ENCODE measurements at regions not wholly inside any gene's neighbourhood (a gene's known extent, or its start where the extent isn't known, plus 50 kb on each side); places are given as distances from the start of the nearest gene placed in this dataset.

DNA sequence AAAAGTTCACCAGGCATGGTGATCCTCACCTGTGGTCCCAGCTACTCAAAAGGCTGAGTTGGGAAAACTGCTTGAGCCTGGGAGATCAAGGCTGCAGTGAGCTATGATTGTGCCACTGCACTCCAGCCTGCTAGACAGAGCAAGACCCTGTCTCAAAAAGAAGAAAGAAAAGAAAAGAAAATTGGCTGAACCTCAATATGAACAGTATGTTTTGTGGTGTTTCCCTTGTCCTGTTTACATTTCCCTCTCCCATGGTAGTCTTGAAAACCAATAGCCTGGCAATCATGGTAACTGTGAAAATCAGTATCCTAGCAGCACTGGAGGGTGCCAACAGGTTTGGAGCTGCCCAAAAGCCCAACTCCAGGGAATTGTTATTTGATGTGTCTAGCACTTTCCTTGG lies 174.1 kb upstream of the NR4A3 start:
- no peak for DNase-seq
- H3K4me1 ChIP-seq (ENCODE audit: control insufficient read depth in 1 of 2, insufficient read depth in 2 of 2, low read length in 2 of 2) = no peaks in the 10 kb centered on the region
- H3K4me3 ChIP-seq (replicated peaks in 1 of 3; ENCODE audit: low read depth in 2 of 3, low read length in 3 of 3) = no peak overlapping the region
- no peaks in the 10 kb centered on the region for H3K79me2 ChIP-seq (ENCODE audit: insufficient read depth, low read length)
- no peak overlapping the region for H3K4me3 Mint-ChIP-seq
- H2AFZ ChIP-seq (ENCODE audit: insufficient read depth, low read depth, low read length, poor library complexity, severe bottlenecking) = no peak overlapping the region
- H4K20me1 ChIP-seq (ENCODE audit: insufficient read depth, low read length) = no peaks in the 10 kb centered on the region
- peaks cover 0 to 2% (median 0%) of the 10 kb centered on the region in 3 donors for H3K27me3 Mint-ChIP-seq (ENCODE audit: low read depth in 3 of 3)
- no peaks in the 10 kb centered on the region for H3K36me3 Mint-ChIP-seq
- intact Hi-C loops (cut with micrococcal nuclease) = no loop called here
- no peaks in the 10 kb centered on the region for H3K27me3 ChIP-seq (ENCODE audit: control insufficient read depth in 2 of 2, insufficient read depth in 2 of 2, low read length in 2 of 2)
- peaks cover 0 to 5% (median 3%) of the 10 kb centered on the region in 7 donors for H3K9me3 Mint-ChIP-seq
- no peak overlapping the region for H3K27ac ChIP-seq (ENCODE audit: low read depth in 1 of 2, low read length in 2 of 2)
- no peak overlapping the region for H3K4me2 ChIP-seq (replicated peaks; ENCODE audit: extremely low read depth, low read length, poor library complexity, severe bottlenecking)
- no peak overlapping the region for H3K9ac ChIP-seq (ENCODE audit: insufficient read depth, low read length, poor library complexity, severe bottlenecking)
- TF ChIP-seq, protein P1, sequence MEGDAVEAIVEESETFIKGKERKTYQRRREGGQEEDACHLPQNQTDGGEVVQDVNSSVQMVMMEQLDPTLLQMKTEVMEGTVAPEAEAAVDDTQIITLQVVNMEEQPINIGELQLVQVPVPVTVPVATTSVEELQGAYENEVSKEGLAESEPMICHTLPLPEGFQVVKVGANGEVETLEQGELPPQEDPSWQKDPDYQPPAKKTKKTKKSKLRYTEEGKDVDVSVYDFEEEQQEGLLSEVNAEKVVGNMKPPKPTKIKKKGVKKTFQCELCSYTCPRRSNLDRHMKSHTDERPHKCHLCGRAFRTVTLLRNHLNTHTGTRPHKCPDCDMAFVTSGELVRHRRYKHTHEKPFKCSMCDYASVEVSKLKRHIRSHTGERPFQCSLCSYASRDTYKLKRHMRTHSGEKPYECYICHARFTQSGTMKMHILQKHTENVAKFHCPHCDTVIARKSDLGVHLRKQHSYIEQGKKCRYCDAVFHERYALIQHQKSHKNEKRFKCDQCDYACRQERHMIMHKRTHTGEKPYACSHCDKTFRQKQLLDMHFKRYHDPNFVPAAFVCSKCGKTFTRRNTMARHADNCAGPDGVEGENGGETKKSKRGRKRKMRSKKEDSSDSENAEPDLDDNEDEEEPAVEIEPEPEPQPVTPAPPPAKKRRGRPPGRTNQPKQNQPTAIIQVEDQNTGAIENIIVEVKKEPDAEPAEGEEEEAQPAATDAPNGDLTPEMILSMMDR (IDR thresholded peaks at IDR 0.05) = no peak
- no peak overlapping the region for H3K27ac Mint-ChIP-seq
- peaks cover 0 to 9% of the 10 kb centered on the region in 2 donors for H3K9me3 ChIP-seq (replicated peaks in 1 of 2; ENCODE audit: control insufficient read depth in 1 of 2, insufficient read depth in 1 of 2, low read length in 2 of 2)
- no peaks in the 10 kb centered on the region for H3K4me1 Mint-ChIP-seq
- no peaks in the 10 kb centered on the region for H3K36me3 ChIP-seq (replicated peaks in 1 of 2; ENCODE audit: control insufficient read depth in 1 of 2, insufficient read depth in 2 of 2, low read length in 2 of 2)

DNA sequence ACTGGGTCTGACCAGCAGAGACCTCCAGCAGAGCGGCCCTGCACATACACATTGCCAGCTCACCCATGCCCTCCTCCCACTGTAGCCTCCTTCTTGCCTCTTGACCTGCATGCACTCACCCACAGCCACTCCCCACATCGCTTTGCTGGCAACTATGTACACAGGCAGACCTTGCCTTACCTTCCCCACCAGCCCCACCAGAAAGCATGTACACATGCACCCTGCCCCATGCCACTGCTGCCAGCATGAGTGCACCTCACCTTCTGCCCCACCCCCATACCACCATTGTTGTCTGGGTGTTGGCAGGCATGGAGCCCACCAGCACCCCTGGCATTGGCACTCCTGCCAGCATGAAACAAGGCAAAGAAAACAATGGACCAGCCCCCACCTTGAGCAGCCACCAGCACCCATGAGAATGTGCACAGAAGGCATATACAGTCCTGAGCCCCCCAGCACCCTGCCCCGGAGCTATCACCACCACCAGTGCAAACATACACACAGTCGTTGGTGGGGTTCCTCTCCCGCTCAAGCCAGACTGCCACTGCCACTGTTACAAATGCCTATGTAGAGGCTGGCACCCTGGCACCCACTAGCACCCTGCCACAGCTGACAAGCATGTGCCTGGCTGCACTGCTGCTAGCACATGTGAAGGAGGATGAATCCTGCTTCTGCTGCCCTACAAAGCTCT lies 171.4 kb upstream of the NR4A3 start:
- Mint-ChIP-seq H3K4me3 (no peak overlapping the region), H3K27me3 (ENCODE audit: low read depth in 3 of 3) (peaks cover 0 to 2% (median 0%) of the 10 kb centered on the region in 3 donors), H3K4me1 (no peaks in the 10 kb centered on the region), H3K27ac (no peak overlapping the region), H3K9me3 (peaks cover 3 to 11% (median 5%) of the 10 kb centered on the region in 7 donors), H3K36me3 (no peaks in the 10 kb centered on the region)
- no peaks in the 10 kb centered on the region for H3K27me3 ChIP-seq (ENCODE audit: control insufficient read depth in 2 of 2, insufficient read depth in 2 of 2, low read length in 2 of 2)
- H4K20me1 ChIP-seq (ENCODE audit: insufficient read depth, low read length) = no peaks in the 10 kb centered on the region
- no peak overlapping the region for H3K9ac ChIP-seq (ENCODE audit: insufficient read depth, low read length, poor library complexity, severe bottlenecking)
- TF ChIP-seq, protein P1 (IDR thresholded peaks at IDR 0.05) = no peak
- H3K4me2 ChIP-seq (replicated peaks; ENCODE audit: extremely low read depth, low read length, poor library complexity, severe bottlenecking) = no peak overlapping the region
- no peak overlapping the region for H3K27ac ChIP-seq (ENCODE audit: low read depth in 1 of 2, low read length in 2 of 2)
- H3K4me1 ChIP-seq (ENCODE audit: control insufficient read depth in 1 of 2, insufficient read depth in 2 of 2, low read length in 2 of 2) = no peaks in the 10 kb centered on the region
- no peak for DNase-seq
- no peaks in the 10 kb centered on the region for H3K36me3 ChIP-seq (replicated peaks in 1 of 2; ENCODE audit: control insufficient read depth in 1 of 2, insufficient read depth in 2 of 2, low read length in 2 of 2)
- 98% methylated on average over 4 of the region's 5 CpGs for WGBS (ENCODE audit: insufficient coverage)
- no peak overlapping the region for H3K4me3 ChIP-seq (replicated peaks in 1 of 3; ENCODE audit: low read depth in 2 of 3, low read length in 3 of 3)
- H2AFZ ChIP-seq (ENCODE audit: insufficient read depth, low read depth, low read length, poor library complexity, severe bottlenecking) = no peak overlapping the region
- H3K79me2 ChIP-seq (ENCODE audit: insufficient read depth, low read length) = no peaks in the 10 kb centered on the region
- intact Hi-C loops (cut with micrococcal nuclease) = no loop called here
- H3K9me3 ChIP-seq (replicated peaks in 1 of 2; ENCODE audit: control insufficient read depth in 1 of 2, insufficient read depth in 1 of 2, low read length in 2 of 2) = peaks cover 0 to 9% of the 10 kb centered on the region in 2 donors

Measured in CD14-positive monocyte (primary cell).